Transverse colon (tissue), 4 donors: ENCODE measurements at regions not wholly inside any gene's neighbourhood (a gene's known extent, or its start where the extent isn't known, plus 50 kb on each side); places are given as distances from the start of the nearest gene placed in this dataset.

Experiments
- CTCF ChIP-seq, 5 experiments: fragments of 200-600 bp in 3 of 5; fragments of 450-650 bp in 2 of 5; sonication (generic) in 3 of 5; IDR thresholded peaks; 1 replicate in 2 of 5; 2 replicates in 3 of 5; pipeline ENCODE4 v1.5.1; 2016 to 2017; ENCODE audit warnings: antibody characterized with exemption in 5 of 5, inconsistent platforms in 3 of 5, mild to moderate bottlenecking in 2 of 5, moderate library complexity in 1 of 5
- EP300 ChIP-seq: sonication (generic); formaldehyde crosslinking; IDR thresholded peaks from one replicate; pipeline ENCODE4 v1.6.1; 2017; ENCODE audit warnings: antibody characterized with exemption, low read depth
- POLR2A ChIP-seq: fragments of 450-650 bp; IDR thresholded peaks from one replicate; pipeline ENCODE4 v1.6.1; 2016; ENCODE audit warnings: antibody characterized with exemption, mild to moderate bottlenecking, moderate library complexity
- POLR2AphosphoS5 ChIP-seq, 3 donors: sonication (generic); formaldehyde crosslinking; IDR thresholded peaks; one replicate each; pipeline ENCODE4 v1.6.1; 2016; ENCODE audit warnings: antibody characterized with exemption in 3 of 3

GRCh38 chr7:24477398-24478136 is 95.7 kb upstream of the PALS2 start:
- no peak for TF ChIP-seq CTCF (IDR thresholded peaks at IDR 0.05)
- TF ChIP-seq EP300 = no peak
- TF ChIP-seq POLR2AphosphoS5 (IDR thresholded peaks at IDR 0.05) = no peak
- no peak for TF ChIP-seq POLR2A
